Glutamatergic neuron (in vitro differentiated cells): ENCODE measurements at regions not wholly inside any gene's neighbourhood (a gene's known extent, or its start where the extent isn't known, plus 50 kb on each side); places are given as distances from the start of the nearest gene placed in this dataset.
A peak's percentile ranks its signal among the peaks of the same experiment; 100 is the strongest.

Source experiments
- DNase-seq: peaks from one replicate; pipeline ENCODE4 v3.0.0; 2022
- H3K27ac Mint-ChIP-seq: one replicate; pipeline ENCODE4 v1.8.0; 2020; ENCODE audit warnings: mild to moderate bottlenecking, mixed read lengths, inconsistent platforms; ENCODE audit not compliant: unreplicated experiment
- H3K27me3 Mint-ChIP-seq: one replicate; pipeline ENCODE4 v1.8.0; 2020; ENCODE audit warnings: mild to moderate bottlenecking, moderate library complexity, mixed read lengths, inconsistent platforms; ENCODE audit not compliant: unreplicated experiment
- H3K36me3 Mint-ChIP-seq: one replicate; pipeline ENCODE4 v1.8.0; 2020; ENCODE audit warnings: mild to moderate bottlenecking, mixed read lengths, inconsistent platforms; ENCODE audit not compliant: unreplicated experiment
- H3K4me1 Mint-ChIP-seq: one replicate; pipeline ENCODE4 v1.8.0; 2020; ENCODE audit warnings: mild to moderate bottlenecking, low read depth, mixed read lengths, inconsistent platforms; ENCODE audit not compliant: unreplicated experiment
- H3K4me3 Mint-ChIP-seq: one replicate; pipeline ENCODE4 v1.8.0; 2020; ENCODE audit warnings: mild to moderate bottlenecking, mixed read lengths, inconsistent platforms; ENCODE audit not compliant: unreplicated experiment
- H3K9me3 Mint-ChIP-seq: one replicate; pipeline ENCODE4 v1.8.0; 2020; ENCODE audit warnings: mild to moderate bottlenecking, moderate library complexity, mixed read lengths, inconsistent platforms; ENCODE audit not compliant: unreplicated experiment
- CTCF ChIP-seq: fragments of 200-600 bp; sonication (generic); IDR thresholded peaks from one replicate; pipeline ENCODE4 v1.5.0; 2021; ENCODE audit not compliant: partially characterized antibody, unreplicated experiment

DNA sequence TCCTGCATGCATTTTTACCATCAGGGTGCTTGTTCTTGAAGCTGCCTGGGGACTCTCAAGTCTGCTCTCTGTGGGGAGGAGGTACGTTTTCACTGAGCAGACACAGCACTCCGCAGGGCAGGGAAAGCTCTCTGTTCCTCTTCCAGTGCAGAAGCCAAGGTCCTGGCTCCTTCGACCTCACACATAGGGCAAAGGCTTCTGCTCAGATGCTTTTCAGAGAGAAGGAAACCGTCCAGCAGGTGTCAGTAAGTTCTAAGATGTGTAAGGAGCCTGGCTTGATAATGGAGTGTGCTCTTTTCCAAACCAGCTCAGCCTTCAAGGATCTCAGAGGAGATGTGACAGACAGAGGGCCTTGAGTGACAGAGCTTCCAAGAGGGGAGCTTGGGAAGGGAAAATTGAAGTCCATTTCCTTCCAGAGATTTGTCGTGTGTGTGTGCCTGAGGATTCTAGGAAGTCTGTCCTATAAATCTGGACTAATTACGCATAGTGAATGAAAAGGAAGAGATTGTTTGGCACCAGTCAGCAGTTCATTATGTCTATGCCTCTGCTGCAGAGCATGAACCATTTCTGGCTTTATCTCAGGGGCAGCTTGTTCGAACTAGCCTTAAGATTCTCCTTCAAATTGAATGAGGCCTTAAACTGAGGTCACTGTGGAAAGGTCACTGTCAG, 67.3 kb upstream of the UPP2 start:
- Mint-ChIP-seq H3K4me3 (no peak overlapping the region), H3K9me3 (peaks cover 4% of the 10 kb centered on the region), H3K4me1 (peaks cover 12% of the 10 kb centered on the region), H3K36me3 (no peaks in the 10 kb centered on the region), H3K27me3 (no peaks in the 10 kb centered on the region), H3K27ac (peak overlapping the region; percentile 36)
- DNase-seq = peak; percentile 19
- no peak for TF ChIP-seq CTCF

DNA sequence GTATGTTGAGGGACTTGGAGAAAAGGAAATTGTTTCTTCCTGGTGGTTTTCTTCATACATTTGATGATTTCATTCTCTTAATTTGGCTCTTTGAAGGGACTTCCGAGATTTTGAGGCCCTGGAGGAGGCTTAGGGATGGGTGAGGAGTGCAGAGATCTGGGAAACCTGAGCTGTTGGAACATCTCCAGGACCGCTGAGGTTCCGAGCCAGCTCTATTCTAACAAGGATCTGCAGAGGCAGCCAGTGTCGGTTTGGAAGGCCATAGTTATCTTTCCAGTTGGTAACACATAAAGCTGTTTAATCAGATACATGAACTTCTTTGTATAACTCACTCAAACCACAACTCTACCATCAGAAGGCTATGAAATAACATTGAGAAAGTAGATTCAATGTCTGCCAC, 70.3 kb upstream of the UPP2 start:
- Mint-ChIP-seq H3K9me3 (peaks cover 7% of the 10 kb centered on the region), H3K36me3 (no peaks in the 10 kb centered on the region), H3K4me3 (no peak overlapping the region), H3K27ac (no peak overlapping the region), H3K27me3 (peaks cover 2% of the 10 kb centered on the region), H3K4me1 (peaks cover 5% of the 10 kb centered on the region)
- no peak for DNase-seq
- TF ChIP-seq CTCF = no peak

GRCh38 chr2:158025255-158025996, 76.2 kb upstream of the UPP2 start:
- no peak for TF ChIP-seq CTCF

GRCh38 chr2:158024288-158024898, 77.3 kb upstream of the UPP2 start:
- DNase-seq = peak; percentile 74
- Mint-ChIP-seq H3K4me3 (no peak overlapping the region), H3K36me3 (no peaks in the 10 kb centered on the region), H3K4me1 (peaks cover 5% of the 10 kb centered on the region), H3K9me3 (peaks cover 3% of the 10 kb centered on the region), H3K27ac (no peak overlapping the region), H3K27me3 (peaks cover 4% of the 10 kb centered on the region)
- TF ChIP-seq CTCF = peak; percentile 98

More at GRCh38 chr2:158025255-158025996, 76.2 kb upstream of the UPP2 start:
- DNase-seq = no peak
- Mint-ChIP-seq H3K9me3 (peaks cover 3% of the 10 kb centered on the region), H3K27me3 (peaks cover 4% of the 10 kb centered on the region), H3K36me3 (no peaks in the 10 kb centered on the region), H3K4me1 (peaks cover 5% of the 10 kb centered on the region), H3K4me3 (no peak overlapping the region), H3K27ac (no peak overlapping the region)

DNA sequence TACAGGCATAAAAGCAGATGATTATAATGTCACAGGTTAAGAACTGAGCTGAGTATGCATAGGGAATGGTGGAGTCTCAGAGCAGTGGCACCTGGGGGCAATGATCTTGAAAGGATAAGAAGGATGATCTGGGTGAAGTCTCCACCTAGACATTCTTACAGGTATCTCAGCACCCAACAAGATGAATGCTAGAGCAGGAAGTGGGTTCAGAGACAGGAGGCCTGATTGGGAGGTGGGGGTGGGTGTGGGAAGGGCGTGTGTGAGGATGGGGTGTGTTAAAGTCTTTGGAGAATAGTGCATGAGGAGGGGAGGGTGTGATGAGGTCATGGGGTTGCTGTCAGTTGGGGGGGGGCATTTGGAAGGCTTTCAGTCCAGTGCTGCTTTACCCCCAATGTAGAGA, 78.8 kb upstream of the UPP2 start:
- Mint-ChIP-seq H3K4me1 (peaks cover 5% of the 10 kb centered on the region), H3K4me3 (no peak overlapping the region), H3K27me3 (peaks cover 2% of the 10 kb centered on the region), H3K27ac (peak overlapping the region; percentile 33), H3K9me3 (no peaks in the 10 kb centered on the region), H3K36me3 (no peaks in the 10 kb centered on the region)
- DNase-seq = no peak
- TF ChIP-seq CTCF = no peak
